KBM-7 (cell line): ENCODE measurements at regions not wholly inside any gene's neighbourhood (a gene's known extent, or its start where the extent isn't known, plus 50 kb on each side); places are given as distances from the start of the nearest gene placed in this dataset.
"Not testable (repeated sequence)": the region's sequence is repeated elsewhere in the genome, so short reads cannot be mapped to it uniquely, and the experiment has no call there.

Experiments
- DNase-seq: peaks from one replicate; pipeline ENCODE4 v3.0.0-alpha.2; 2015
- in situ Hi-C: fragments of 300-500 bp; cut with MboI; formaldehyde crosslinking; loops from 2 replicates; pipeline ENCODE4 v1.14.3; 2020; ENCODE audit warnings: low sequenced_read_pairs, low pct_unique_long_range_greater_than_20kb, mixed read lengths

DNA sequence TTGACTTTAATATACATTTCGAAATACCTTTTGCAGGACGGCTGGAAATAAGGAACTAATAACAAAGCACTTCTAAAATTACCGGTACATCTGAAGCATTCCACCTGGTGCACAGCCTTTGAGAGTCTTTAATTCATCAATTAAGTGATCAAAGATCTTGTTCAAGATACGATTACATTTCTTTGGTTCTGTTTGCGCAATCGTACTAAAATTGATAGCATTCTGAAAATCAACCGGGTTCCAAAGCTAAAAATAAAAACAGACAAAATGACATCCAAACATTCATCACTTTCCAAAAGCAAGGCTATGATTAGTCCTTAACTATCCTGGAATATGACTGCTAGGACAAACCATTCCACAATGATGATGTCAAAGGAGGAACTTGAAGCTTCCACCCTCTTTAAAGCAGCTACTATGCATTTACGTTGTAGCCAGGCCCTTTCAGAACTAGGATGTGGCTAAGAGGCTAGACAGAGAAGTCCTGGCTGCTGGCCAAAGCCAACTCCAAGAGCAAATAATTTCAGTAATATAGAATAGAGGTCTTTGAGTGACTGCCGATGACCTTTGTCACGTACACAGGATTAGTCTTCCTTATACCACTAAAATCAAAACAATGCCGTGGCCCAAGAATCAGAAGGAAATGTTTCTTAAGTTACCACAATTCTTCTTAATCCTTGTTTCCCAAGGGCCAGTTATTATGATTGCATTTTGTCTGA, 299.8 kb upstream of the PSMD7 start:
- in situ Hi-C loops, result no loop called here

DNA sequence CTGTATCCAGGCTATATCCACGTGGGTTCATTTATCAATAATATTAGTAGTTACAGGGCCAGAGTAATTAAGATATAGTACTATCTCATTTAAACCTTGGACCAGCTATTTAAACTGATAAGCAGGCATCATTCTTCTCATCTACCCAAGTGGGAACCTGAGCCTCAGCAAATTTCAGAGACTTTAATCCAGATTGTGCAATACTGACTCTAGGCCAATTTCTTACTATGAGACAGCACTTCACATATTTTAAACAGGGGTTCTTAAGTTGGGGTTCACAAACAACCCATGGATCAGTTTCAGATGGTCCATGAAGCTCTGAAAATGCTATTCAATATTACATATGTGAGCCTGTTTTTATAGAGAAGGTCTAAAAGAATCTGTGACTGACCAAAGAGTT, 302.7 kb upstream of the PSMD7 start:
- no peak for DNase-seq
- in situ Hi-C loops, result no loop called here

More for the DNA sequence above, 299.8 kb upstream of the PSMD7 start:
- DNase-seq, result no peak

DNA sequence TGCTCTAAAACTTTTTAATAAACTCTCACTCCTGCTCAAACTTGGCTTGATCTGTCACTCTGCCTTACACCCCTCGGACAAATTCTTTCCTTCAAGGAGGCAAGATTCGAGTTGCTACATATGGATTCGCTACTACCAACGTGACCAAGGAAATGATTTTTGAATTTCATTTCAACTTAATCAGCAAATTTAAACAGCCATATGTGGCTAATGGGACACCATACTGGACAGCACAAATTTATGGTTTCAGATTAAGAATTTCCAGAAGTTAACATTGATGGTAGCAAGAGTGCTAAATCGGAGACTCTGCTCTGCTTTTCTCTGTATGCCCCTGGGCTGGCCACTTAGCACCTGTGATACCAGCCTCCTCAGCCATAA, 318.2 kb upstream of the PSMD7 start:
- no peak for DNase-seq
- in situ Hi-C loops, result no loop called here

DNA sequence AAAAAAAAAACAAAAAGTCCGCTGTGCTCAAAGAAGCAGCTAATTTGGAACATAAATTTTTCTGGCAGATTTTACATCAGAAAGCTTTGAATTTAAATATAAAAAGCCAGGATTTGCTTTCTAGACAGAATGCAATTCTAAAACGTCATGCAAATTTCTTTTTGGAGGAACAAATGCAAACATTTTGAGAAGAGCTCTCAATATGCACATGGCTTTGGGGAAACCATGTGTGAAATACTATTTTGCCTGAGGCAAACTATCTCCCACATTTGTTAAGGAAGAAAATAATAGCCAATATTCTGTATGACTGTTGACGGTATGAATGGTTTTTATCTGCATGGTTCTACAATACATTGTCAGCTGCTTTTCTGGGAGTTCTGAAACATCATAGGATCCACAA, 320.0 kb upstream of the PSMD7 start:
- DNase-seq, result no peak
- in situ Hi-C loops, result no loop called here

DNA sequence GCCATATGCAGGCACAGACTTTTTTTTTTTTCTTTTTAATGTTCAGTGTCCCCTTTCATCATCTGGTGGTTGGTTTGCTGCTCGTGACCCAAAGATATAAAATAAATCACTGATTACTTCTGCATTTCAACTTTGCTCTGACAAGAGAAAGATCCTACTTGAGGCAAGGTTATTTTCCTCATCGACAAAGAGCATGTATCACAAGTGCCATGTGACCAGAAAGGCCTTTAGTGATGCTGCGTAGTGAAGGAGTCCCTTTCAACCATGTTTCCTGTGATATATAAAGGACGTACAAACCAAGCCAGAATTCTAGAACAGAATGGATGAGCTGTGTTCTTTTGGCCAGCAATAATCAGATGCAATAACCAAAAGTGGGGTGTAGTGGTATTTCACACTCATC, 323.4 kb upstream of the PSMD7 start:
- DNase-seq, result no peak
- in situ Hi-C loops, result no loop called here

DNA sequence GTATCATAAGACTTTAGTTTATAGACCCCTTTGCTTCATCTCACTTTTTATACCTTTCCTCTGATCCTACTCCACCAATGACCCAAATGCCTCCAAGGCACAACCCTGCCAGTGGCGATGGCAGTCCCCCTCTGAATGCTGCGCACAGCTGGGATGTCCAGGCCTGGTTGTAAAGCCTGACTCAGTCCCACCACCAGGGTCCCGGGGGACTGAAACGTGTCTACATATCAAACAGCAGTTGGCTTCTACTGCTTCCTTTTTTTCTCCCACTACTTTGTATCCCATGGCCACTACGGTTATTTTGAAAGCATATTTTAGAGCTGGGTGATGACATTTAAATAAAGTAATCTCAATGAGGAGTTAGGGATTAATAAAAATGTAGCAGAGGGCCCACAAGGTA, 329.8 kb upstream of the PSMD7 start:
- no peak for DNase-seq
- in situ Hi-C loops, result no loop called here

DNA sequence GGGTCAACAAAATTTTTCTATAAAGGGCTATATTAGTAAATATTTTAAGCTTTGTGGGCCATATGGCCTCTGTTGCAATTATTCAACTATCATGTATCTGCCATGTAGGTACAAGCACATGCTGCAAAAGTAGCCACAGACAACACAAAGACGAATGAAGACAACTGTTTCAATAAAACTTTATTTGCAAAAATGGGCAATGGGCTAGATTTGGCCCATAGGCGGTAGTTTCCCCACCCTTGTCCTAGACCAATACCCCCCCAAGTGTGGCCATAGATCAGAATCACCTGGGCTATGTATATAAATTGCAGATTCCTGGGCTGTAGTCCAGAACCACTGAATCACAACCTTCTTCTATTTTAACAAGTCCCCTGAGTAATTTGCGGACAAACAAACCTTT, 331.0 kb upstream of the PSMD7 start:
- DNase-seq, result no peak
- in situ Hi-C loops, result no loop called here

DNA sequence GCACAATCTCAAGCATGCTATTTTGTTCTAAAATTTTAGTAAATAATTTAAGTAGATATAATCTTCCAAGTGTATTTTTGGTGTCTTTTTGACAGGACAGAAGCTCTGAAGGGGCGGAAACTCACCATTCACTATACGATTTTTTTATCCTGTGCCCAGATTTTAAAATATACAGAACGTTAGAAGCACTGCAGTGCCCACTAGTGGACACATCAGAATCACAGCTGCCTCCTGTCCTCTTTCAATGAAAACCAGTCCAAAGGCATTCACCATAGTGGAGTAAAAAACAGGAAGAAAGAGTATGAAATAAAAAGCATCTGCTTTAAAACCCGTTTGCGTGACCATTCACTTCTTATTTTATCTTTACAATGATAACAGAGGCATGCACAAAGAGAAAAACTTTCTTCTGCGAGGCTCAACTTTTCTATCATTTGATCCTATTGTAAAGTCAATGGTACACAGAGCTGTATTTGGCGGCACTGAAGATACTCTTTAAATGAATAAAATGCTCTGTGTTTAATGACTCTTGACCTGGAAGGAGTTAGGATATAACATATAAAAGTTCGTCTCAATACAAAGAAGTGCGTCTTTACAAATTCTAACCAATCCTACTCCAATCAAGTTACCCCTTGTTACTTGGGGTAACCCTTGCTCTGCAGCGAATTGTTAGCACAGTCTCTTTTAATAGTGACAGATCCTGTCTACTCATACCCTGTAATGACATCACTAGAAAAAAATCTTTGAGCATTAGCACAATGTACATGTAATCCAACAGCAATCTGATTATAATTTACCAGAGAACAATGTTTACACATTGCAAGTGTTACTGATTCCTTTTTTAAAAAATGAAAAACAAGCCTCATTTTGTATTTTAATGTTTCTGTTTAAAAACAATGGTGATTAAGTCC, 339.8 kb upstream of the PSMD7 start:
- DNase-seq, result peak; percentile 84
- in situ Hi-C loops, result no loop called here

DNA sequence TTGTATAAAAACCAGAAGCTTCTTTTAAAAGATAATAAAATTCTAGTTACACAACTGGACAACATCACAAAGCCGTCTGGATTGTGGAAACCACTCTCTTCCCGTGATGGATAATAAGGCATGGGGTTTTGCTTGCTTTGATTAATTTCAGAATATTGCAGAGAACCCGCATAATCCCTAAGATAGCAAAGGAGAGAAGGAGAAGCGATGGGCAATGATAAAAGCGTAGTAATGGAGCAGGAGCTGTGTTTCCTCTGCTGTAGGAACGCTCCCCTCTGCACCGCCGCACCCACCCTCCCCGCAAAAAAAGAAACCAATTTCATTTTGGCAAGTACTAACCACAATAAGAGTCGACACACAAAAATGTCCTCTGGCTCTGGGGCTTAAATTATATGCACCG, 340.9 kb upstream of the PSMD7 start:
- in situ Hi-C loops, result no loop called here
- no peak for DNase-seq

DNA sequence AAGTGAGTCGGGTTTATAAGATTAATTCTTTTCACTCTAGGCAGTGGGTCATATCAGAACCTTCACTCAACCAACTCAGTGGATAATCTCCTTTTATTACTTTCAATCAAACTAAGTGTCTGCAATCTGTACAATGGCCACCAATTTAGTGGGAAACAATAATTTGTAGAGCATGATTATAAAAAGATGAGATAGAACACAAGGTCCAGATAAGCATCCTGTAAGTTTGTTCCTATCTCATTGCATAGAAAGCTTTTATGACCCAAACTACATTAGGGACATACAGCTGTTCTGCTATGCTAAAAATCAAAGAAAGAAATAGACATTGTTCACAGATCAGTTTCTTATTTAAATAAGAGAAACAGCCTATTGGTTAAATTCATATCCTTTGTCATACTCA, 341.4 kb upstream of the PSMD7 start:
- in situ Hi-C loops, result no loop called here
- DNase-seq, result no peak

DNA sequence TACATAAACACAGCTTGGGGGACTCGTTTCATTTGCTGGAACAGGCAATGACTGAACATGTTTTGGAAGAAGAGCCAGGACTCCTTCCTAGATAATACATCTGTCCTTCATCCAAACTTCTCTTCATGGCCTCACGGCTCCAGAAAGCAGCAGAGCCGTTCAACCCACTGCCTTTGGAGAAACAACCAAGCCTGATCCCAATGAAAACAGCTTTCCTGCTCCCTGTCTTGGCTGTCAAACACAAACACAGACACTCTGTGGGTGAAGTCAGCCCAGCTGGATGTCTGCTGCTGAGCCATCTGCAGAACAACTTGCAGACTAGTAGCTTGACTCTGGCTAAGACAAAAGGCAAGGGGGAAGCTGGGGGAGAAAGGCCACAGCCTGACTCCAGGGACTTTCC, 345.1 kb upstream of the PSMD7 start:
- in situ Hi-C loops, result no loop called here
- DNase-seq, result no peak

DNA sequence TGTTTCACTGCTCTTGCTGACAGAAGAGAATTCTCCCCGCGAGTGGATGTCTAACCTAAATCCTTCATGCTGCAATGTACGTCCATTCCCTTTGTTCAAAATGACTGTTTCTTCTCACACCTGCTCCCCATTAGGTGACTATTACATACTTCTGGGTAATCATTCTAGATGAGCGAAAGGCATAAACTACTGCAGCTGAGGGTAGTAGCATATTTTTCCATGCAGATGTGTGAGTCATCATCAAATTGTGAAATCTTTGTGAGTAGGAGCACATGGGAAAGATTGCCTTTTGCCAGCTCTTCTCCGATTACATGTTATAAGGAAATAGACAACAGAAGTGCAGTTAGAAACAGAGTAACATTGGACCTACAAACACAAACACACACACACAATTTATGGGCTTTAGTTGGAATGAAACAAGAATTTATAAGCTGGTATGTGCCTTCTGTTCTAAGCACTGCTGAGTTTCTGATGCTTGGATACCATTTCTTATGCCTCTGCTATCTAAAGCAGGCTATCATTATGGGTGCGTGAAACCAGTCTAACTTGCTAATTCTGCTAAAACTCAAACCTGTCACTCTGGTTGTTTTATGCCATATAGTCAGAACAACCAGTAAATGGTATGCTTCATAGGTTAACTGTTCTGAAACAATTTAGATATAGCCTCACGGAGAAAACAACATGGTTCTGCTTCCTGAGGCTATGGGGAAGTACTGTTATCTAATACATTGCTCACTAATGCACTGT, 346.9 kb upstream of the PSMD7 start:
- DNase-seq, result no peak
- in situ Hi-C loops, result no loop called here

DNA sequence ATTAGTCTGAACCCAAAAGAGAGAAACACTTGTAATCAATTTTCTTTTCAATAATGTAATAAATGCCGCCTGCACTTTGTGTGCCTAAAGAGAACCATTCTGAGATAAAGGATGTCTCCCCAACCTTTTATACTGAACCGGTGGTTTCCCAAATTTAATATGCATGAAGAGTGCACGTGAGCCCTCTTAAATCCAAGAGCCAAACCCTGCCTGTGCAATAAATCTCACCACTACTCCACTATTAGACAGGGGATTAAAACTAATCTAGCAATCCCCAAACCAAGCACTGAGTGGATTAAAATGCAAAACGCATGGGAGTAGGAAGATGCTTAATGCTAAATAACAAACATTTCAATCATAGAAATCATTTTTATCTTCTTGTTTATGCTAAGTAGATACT, 351.0 kb upstream of the PSMD7 start:
- in situ Hi-C loops, result no loop called here

DNA sequence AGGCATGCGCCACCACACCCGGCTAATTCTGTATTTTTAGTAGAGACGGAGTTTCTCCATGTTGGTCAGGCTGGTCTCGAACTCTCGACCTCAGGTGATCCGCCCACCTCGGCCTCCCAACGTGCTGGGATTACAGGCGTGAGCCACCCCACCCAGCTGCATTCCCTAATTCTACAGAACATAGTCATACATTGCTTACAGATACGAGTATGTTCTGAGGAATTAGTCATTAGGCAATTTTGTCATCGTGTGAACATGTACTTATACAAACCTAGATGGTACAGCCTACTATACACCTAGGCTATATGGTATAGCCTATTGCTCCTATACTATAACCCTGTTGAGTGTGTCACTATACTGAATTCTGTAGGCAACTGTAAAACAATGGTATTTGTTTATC, 353.4 kb upstream of the PSMD7 start:
- in situ Hi-C loops, DNase-seq: not testable (repeated sequence)

More for the DNA sequence above, 351.0 kb upstream of the PSMD7 start:
- DNase-seq, result no peak

DNA sequence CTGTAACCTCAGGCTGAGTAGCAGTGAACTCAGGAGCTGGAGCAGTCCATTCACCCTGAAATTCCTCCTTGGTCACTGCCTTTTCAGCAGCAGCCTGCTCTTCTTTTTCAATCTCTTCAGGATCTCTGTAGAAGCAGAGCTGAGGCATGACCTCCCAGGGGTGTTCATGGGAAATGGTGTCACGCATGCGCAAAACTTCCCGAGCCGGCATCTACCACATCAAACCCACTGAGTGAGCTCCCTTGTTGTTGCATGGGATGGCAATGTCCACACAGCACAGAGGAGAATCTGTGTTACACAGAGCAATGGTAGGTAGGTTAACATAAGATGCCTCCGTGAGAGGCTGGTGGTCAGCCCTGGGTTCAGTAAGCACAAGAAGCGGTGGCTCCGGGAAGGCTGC, 355.8 kb upstream of the PSMD7 start:
- DNase-seq, in situ Hi-C loops: not testable (repeated sequence)

DNA sequence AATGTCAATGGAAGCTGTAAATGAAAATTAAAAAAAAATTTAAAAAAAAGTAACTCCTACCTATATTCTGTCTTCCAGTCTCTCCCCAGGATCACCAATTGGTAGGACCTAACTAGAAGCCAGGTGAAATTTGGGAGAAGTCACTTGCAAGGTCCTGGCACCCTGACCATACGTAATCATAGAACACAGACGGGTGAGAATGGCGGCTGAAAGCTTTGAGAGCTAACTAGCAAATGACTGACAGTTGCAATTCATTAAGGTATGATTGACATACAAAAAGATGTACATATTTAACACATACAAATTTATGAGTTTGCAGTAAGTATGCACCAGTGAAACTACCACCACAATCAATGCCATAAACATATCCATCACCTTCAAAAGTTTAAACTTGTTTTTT, 372.7 kb upstream of the PSMD7 start:
- in situ Hi-C loops, result no loop called here
- no peak for DNase-seq

DNA sequence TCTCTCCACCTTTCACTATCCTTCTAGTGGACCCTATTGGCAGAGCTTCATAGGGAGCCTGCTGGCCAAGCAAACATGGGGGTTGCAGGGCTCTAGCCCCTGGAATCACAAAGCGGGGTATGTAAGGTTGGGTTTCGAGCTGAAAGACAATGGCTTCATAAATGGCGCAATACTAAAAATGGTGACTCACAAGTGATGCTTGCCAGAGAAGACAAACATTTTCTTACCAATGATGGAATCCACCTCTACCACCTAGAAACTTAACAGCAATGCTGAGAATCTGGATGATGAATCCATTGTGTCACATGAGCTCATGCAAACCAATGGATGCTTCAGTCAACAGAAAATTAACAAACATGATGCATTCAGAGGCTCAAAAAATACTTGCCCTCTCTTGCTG, 375.3 kb upstream of the PSMD7 start:
- in situ Hi-C loops, result no loop called here
- no peak for DNase-seq

DNA sequence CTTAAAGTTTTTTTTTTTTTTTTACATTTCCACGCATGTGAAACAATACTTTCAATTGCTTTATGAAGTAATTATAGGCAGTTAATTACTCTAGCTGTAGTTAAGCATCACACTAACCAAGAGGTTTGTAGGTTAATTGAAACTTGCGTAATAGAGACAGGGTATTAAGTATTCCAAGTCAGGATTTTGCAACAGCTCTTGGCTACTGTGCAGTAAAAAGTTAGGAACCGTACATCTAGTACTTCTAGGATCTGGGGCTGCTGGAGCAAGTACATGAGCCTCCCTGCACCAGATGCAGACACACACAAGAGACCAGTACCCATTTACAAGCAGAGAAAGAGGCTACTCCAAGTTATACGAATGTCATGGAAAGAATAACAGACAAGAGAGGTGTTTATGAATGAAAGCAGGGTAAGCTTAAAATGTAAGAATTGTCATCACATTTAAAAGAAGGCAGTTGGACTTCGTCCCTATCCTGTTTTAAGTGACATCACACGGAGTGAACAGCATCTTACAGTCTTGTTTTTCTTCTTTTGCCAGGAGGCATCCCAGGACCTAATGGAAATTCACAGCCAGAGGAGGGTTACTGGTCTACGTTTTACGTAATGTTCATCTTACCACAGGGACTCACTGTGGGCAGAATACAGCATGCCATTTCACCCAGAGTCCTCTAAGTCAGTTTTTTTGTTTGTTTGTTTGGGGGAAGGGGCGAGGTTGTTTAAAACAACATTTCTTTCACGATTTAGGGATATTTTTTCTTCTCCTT, 379.6 kb upstream of the PSMD7 start:
- in situ Hi-C loops, result no loop called here
- no peak for DNase-seq

DNA sequence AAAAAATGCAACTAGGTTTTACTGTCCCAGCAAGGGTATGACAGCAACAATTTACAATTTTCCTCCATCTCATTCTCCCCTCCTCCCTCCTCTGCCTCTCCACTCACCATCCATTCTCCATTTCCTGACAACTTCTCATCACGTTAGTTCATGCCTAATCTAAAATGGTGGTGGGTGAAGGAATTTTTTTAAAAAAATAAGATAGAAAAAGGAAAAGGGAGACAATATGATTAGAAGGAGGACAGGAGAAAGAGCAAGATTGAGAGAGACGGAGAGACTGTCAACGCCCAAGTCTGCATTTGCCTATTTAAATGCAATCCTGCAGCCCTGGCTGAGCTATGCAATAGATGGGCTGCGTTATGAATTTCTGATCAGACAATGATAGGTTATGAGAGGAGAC, 380.7 kb upstream of the PSMD7 start:
- DNase-seq, result no peak
- in situ Hi-C loops, result no loop called here
